ENCODE measurements at regions not wholly inside any gene's neighbourhood (a gene's known extent, or its start where the extent isn't known, plus 50 kb on each side); places are given as distances from the start of the nearest gene placed in this dataset.
A peak's percentile ranks its signal among the peaks of the same experiment; 100 is the strongest.

GRCh38 chr3:7867587-7867986, 634.0 kb upstream of the LMCD1 start:
- no peaks in the 10 kb centered on the region for H3K36me3 Mint-ChIP-seq (ENCODE audit: low read depth)
- peaks cover 3% of the 10 kb centered on the region for H3K9me3 Mint-ChIP-seq
- H3K4me1 Mint-ChIP-seq, result no peaks in the 10 kb centered on the region
- H3K27me3 Mint-ChIP-seq, result no peaks in the 10 kb centered on the region
- no peak for DNase-seq
- no peak overlapping the region for H3K4me3 Mint-ChIP-seq
- intact Hi-C loops (cut with micrococcal nuclease), result no loop called here
- H3K27ac Mint-ChIP-seq, result no peak overlapping the region

GRCh38 chr3:7871003-7871560, 630.5 kb upstream of the LMCD1 start:
- intact Hi-C loops (cut with micrococcal nuclease), result no loop called here
- Mint-ChIP-seq H3K27me3 (no peaks in the 10 kb centered on the region), H3K4me1 (no peaks in the 10 kb centered on the region), H3K36me3 (ENCODE audit: low read depth) (no peaks in the 10 kb centered on the region), H3K27ac (no peak overlapping the region), H3K4me3 (no peak overlapping the region), H3K9me3 (peaks cover 6% of the 10 kb centered on the region)
- no peak for DNase-seq

GRCh38 chr3:7874116-7874515, 627.5 kb upstream of the LMCD1 start:
- Mint-ChIP-seq H3K9me3 (peaks cover 6% of the 10 kb centered on the region), H3K27me3 (no peaks in the 10 kb centered on the region), H3K36me3 (ENCODE audit: low read depth) (no peaks in the 10 kb centered on the region), H3K27ac (no peak overlapping the region), H3K4me1 (peaks cover 9% of the 10 kb centered on the region), H3K4me3 (no peak overlapping the region)
- DNase-seq, result no peak
- intact Hi-C loops (cut with micrococcal nuclease), result no loop called here

- Mint-ChIP-seq H3K9me3 (peaks cover 3% of the 10 kb centered on the region), H3K4me3 (no peak overlapping the region), H3K36me3 (ENCODE audit: low read depth) (no peaks in the 10 kb centered on the region), H3K27me3 (no peaks in the 10 kb centered on the region), H3K27ac (no peak overlapping the region), H3K4me1 (peaks cover 15% of the 10 kb centered on the region)
- no peak for DNase-seq
- intact Hi-C loops (cut with micrococcal nuclease), result no loop called here
Measured at GRCh38 chr3:7875925-7876324, 625.7 kb upstream of the LMCD1 start.

- Mint-ChIP-seq H3K4me1 (peaks cover 15% of the 10 kb centered on the region), H3K27ac (peak overlapping the region; percentile 62), H3K4me3 (peak overlapping the region; percentile 25), H3K9me3 (peaks cover 3% of the 10 kb centered on the region), H3K36me3 (ENCODE audit: low read depth) (no peaks in the 10 kb centered on the region), H3K27me3 (no peaks in the 10 kb centered on the region)
- intact Hi-C loops (cut with micrococcal nuclease), result loop anchor here (1.0 kb wide), 1 partner anchor 40 kb away; no protein-coding TSS in a partner anchor
- DNase-seq, result peak; percentile 79
Measured at GRCh38 chr3:7876741-7877297, 624.8 kb upstream of the LMCD1 start.

GRCh38 chr3:7877312-7877711, 624.3 kb upstream of the LMCD1 start:
- Mint-ChIP-seq H3K27me3 (no peaks in the 10 kb centered on the region), H3K9me3 (peaks cover 3% of the 10 kb centered on the region), H3K27ac (peak overlapping the region; percentile 62), H3K4me1 (peaks cover 19% of the 10 kb centered on the region), H3K4me3 (peak overlapping the region; percentile 25), H3K36me3 (ENCODE audit: low read depth) (no peaks in the 10 kb centered on the region)
- DNase-seq, result no peak
- intact Hi-C loops (cut with micrococcal nuclease), result loop anchor here (1.0 kb wide), 1 partner anchor 40 kb away; no protein-coding TSS in a partner anchor

GRCh38 chr3:7879572-7879971, 622.1 kb upstream of the LMCD1 start:
- Mint-ChIP-seq H3K4me3 (no peak overlapping the region), H3K27ac (peak overlapping the region; percentile 29), H3K27me3 (no peaks in the 10 kb centered on the region), H3K4me1 (peaks cover 23% of the 10 kb centered on the region), H3K36me3 (ENCODE audit: low read depth) (no peaks in the 10 kb centered on the region), H3K9me3 (peaks cover 7% of the 10 kb centered on the region)
- DNase-seq, result no peak
- intact Hi-C loops (cut with micrococcal nuclease), result no loop called here

GRCh38 chr3:7881946-7882345, 619.7 kb upstream of the LMCD1 start:
- H3K27ac Mint-ChIP-seq, result no peak overlapping the region
- H3K4me1 Mint-ChIP-seq, result peaks cover 18% of the 10 kb centered on the region
- H3K9me3 Mint-ChIP-seq, result peaks cover 7% of the 10 kb centered on the region
- H3K36me3 Mint-ChIP-seq (ENCODE audit: low read depth), result no peaks in the 10 kb centered on the region
- H3K4me3 Mint-ChIP-seq, result no peak overlapping the region
- DNase-seq, result no peak
- no peaks in the 10 kb centered on the region for H3K27me3 Mint-ChIP-seq
- intact Hi-C loops (cut with micrococcal nuclease), result no loop called here

- H3K27me3 Mint-ChIP-seq, result no peaks in the 10 kb centered on the region
- H3K27ac Mint-ChIP-seq, result no peak overlapping the region
Measured at GRCh38 chr3:7897655-7898054, 604.0 kb upstream of the LMCD1 start.

GRCh38 chr3:7913283-7913682, 588.3 kb upstream of the LMCD1 start:
- Mint-ChIP-seq H3K27ac (no peak overlapping the region), H3K9me3 (no peaks in the 10 kb centered on the region), H3K4me1 (peaks cover 2% of the 10 kb centered on the region), H3K27me3 (no peaks in the 10 kb centered on the region), H3K4me3 (no peak overlapping the region), H3K36me3 (ENCODE audit: low read depth) (no peaks in the 10 kb centered on the region)
- no peak for DNase-seq
- intact Hi-C loops (cut with micrococcal nuclease), result no loop called here

More at GRCh38 chr3:7897655-7898054, 604.0 kb upstream of the LMCD1 start:
- H3K9me3 Mint-ChIP-seq, result peaks cover 13% of the 10 kb centered on the region
- no peaks in the 10 kb centered on the region for H3K36me3 Mint-ChIP-seq (ENCODE audit: low read depth)
- intact Hi-C loops (cut with micrococcal nuclease), result no loop called here
- no peak overlapping the region for H3K4me3 Mint-ChIP-seq
- no peak for DNase-seq
- no peaks in the 10 kb centered on the region for H3K4me1 Mint-ChIP-seq

- no peak for DNase-seq
- Mint-ChIP-seq H3K4me1 (peaks cover 2% of the 10 kb centered on the region), H3K27ac (no peak overlapping the region), H3K27me3 (no peaks in the 10 kb centered on the region), H3K36me3 (ENCODE audit: low read depth) (no peaks in the 10 kb centered on the region), H3K4me3 (no peak overlapping the region), H3K9me3 (no peaks in the 10 kb centered on the region)
- intact Hi-C loops (cut with micrococcal nuclease), result no loop called here
Measured at GRCh38 chr3:7915356-7915755, 586.3 kb upstream of the LMCD1 start.

- Mint-ChIP-seq H3K27me3 (no peaks in the 10 kb centered on the region), H3K27ac (no peak overlapping the region), H3K4me1 (peaks cover 2% of the 10 kb centered on the region), H3K9me3 (no peaks in the 10 kb centered on the region), H3K4me3 (no peak overlapping the region), H3K36me3 (ENCODE audit: low read depth) (no peaks in the 10 kb centered on the region)
- intact Hi-C loops (cut with micrococcal nuclease), result loop anchor here (1.0 kb wide), 1 partner anchor 40 kb away; no protein-coding TSS in a partner anchor
- DNase-seq, result no peak
Measured at GRCh38 chr3:7917443-7918151, 584.0 kb upstream of the LMCD1 start.

GRCh38 chr3:7920211-7920610, 581.4 kb upstream of the LMCD1 start:
- Mint-ChIP-seq H3K27ac (no peak overlapping the region), H3K9me3 (no peaks in the 10 kb centered on the region), H3K4me3 (no peak overlapping the region), H3K4me1 (peaks cover 2% of the 10 kb centered on the region), H3K36me3 (ENCODE audit: low read depth) (no peaks in the 10 kb centered on the region), H3K27me3 (no peaks in the 10 kb centered on the region)
- intact Hi-C loops (cut with micrococcal nuclease), result no loop called here
- no peak for DNase-seq

- Mint-ChIP-seq H3K9me3 (peaks cover 3% of the 10 kb centered on the region), H3K27me3 (no peaks in the 10 kb centered on the region), H3K4me1 (peaks cover 3% of the 10 kb centered on the region), H3K4me3 (no peak overlapping the region), H3K27ac (no peak overlapping the region), H3K36me3 (ENCODE audit: low read depth) (no peaks in the 10 kb centered on the region)
- intact Hi-C loops (cut with micrococcal nuclease), result no loop called here
- no peak for DNase-seq
Measured at GRCh38 chr3:7924228-7924627, 577.4 kb upstream of the LMCD1 start.
